IgD-negative memory B cell (primary cell): ENCODE measurements at regions not wholly inside any gene's neighbourhood (a gene's known extent, or its start where the extent isn't known, plus 50 kb on each side); places are given as distances from the start of the nearest gene placed in this dataset.
A peak's percentile ranks its signal among the peaks of the same experiment; 100 is the strongest.
"Not testable (repeated sequence)": the region's sequence is repeated elsewhere in the genome, so short reads cannot be mapped to it uniquely, and the experiment has no call there.

ENCODE experiments used
- H3K27ac Mint-ChIP-seq, 3 donors: one replicate each; pipeline ENCODE4 v1.8.0; 2020 to 2022; ENCODE audit warnings: mild to moderate bottlenecking in 3 of 3, mixed read lengths in 3 of 3, moderate library complexity in 1 of 3
- H3K27me3 Mint-ChIP-seq: one replicate; pipeline ENCODE4 v1.8.0; 2021; ENCODE audit warnings: mixed read lengths
- H3K36me3 Mint-ChIP-seq: one replicate; pipeline ENCODE4 v1.8.0; 2020; ENCODE audit warnings: mild to moderate bottlenecking, mixed read lengths
- H3K4me1 Mint-ChIP-seq, 3 donors: one replicate each; pipeline ENCODE4 v1.8.0; 2020 to 2022; ENCODE audit warnings: mixed read lengths in 3 of 3, mild to moderate bottlenecking in 1 of 3
- H3K4me3 Mint-ChIP-seq, 4 donors: one replicate each; pipeline ENCODE4 v1.8.0; 2020 to 2022; ENCODE audit warnings: mild to moderate bottlenecking in 4 of 4, mixed read lengths in 4 of 4, moderate library complexity in 3 of 4
- H3K9me3 Mint-ChIP-seq, 3 donors: one replicate each; pipeline ENCODE4 v1.8.0; 2020 to 2021; ENCODE audit warnings: mixed read lengths in 3 of 3, mild to moderate bottlenecking in 1 of 3

DNA sequence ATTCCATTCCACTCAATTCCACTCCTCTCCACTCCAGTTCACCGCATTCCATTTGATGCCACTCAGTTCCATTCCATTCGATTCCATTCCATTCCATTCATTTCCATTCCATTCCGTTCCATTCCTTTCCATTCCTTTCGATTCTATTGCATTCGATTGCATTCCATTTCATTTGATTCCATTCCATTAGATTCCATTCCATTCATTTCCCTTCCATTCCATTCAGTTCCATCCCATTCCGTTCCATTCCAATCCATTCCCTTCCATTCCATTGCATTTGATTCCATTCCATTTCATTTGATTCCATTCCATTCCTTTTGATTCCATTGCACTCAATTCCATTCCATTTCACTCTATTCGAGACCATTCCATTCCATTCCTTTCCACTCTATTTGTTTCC is 2572.7 kb upstream of the TPTE start:
- not testable (repeated sequence) for H3K4me3 Mint-ChIP-seq, H3K36me3 Mint-ChIP-seq, H3K27me3 Mint-ChIP-seq, H3K4me1 Mint-ChIP-seq, H3K27ac Mint-ChIP-seq
- peaks cover 66 to 94% (median 92%) of the 10 kb centered on the region in 3 donors for H3K9me3 Mint-ChIP-seq

- not testable (repeated sequence) for H3K36me3 Mint-ChIP-seq, H3K4me3 Mint-ChIP-seq, H3K27me3 Mint-ChIP-seq, H3K27ac Mint-ChIP-seq, H3K4me1 Mint-ChIP-seq
- peaks cover 72 to 95% (median 95%) of the 10 kb centered on the region in 3 donors for H3K9me3 Mint-ChIP-seq
Observed at GRCh38 chr21:7949882-7950281, 2571.5 kb upstream of the TPTE start.

GRCh38 chr21:7951854-7952519 is 2569.4 kb upstream of the TPTE start:
- peaks cover 0 to 5% (median 0%) of the 10 kb centered on the region in 3 donors for H3K4me1 Mint-ChIP-seq
- H3K36me3 Mint-ChIP-seq: peaks cover 3% of the 10 kb centered on the region
- no peaks in the 10 kb centered on the region for H3K27me3 Mint-ChIP-seq

GRCh38 chr21:7952648-7953047 is 2568.7 kb upstream of the TPTE start:
- peaks cover 0 to 8% (median 0%) of the 10 kb centered on the region in 3 donors for H3K4me1 Mint-ChIP-seq
- H3K27ac Mint-ChIP-seq: no peak overlapping the region

More at GRCh38 chr21:7951854-7952519, 2569.4 kb upstream of the TPTE start:
- H3K4me3 Mint-ChIP-seq: no peak overlapping the region
- no peak overlapping the region for H3K27ac Mint-ChIP-seq
- peaks cover 75 to 95% (median 88%) of the 10 kb centered on the region in 3 donors for H3K9me3 Mint-ChIP-seq

DNA sequence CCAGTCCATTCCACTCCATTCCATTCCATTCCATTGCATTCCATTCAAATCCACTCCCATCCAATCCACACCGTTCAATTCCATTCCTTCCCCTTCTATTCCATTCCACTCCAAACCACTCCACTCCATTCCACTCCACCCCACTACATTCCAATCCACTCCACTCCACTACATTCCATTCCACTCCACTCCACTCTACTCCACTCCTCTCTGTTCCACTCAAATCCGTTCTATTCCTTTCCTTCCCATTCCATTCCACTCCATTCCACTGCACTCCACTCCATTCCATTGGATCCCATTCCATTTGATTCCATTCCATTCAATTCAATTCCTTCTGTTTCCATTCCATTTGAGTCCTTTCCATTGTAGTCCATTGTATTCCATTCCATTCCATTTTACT is 2568.3 kb upstream of the TPTE start:
- H3K4me1 Mint-ChIP-seq: peaks cover 0 to 8% (median 0%) of the 10 kb centered on the region in 3 donors

More at GRCh38 chr21:7952648-7953047, 2568.7 kb upstream of the TPTE start:
- Mint-ChIP-seq H3K4me3 (no peak overlapping the region), H3K9me3 (peaks cover 72 to 95% (median 83%) of the 10 kb centered on the region in 3 donors), H3K27me3 (no peaks in the 10 kb centered on the region), H3K36me3 (peaks cover 3% of the 10 kb centered on the region)

GRCh38 chr21:7955358-7956073 is 2565.9 kb upstream of the TPTE start:
- H3K4me3 Mint-ChIP-seq, H3K27ac Mint-ChIP-seq, H3K36me3 Mint-ChIP-seq, H3K27me3 Mint-ChIP-seq, H3K4me1 Mint-ChIP-seq: not testable (repeated sequence)
- H3K9me3 Mint-ChIP-seq: peaks cover 62 to 79% (median 63%) of the 10 kb centered on the region in 3 donors

More for the DNA sequence above, 2568.3 kb upstream of the TPTE start:
- Mint-ChIP-seq H3K4me3 (no peak overlapping the region), H3K27me3 (no peaks in the 10 kb centered on the region), H3K9me3 (peaks cover 71 to 94% (median 84%) of the 10 kb centered on the region in 3 donors), H3K27ac (no peak overlapping the region), H3K36me3 (peaks cover 3% of the 10 kb centered on the region)

GRCh38 chr21:7956074-7956452 is 2565.3 kb upstream of the TPTE start:
- H3K9me3 Mint-ChIP-seq: peaks cover 58 to 75% (median 58%) of the 10 kb centered on the region in 3 donors
- not testable (repeated sequence) for H3K4me3 Mint-ChIP-seq, H3K27me3 Mint-ChIP-seq, H3K4me1 Mint-ChIP-seq, H3K36me3 Mint-ChIP-seq
- peak overlapping the region in 1 of 3 donors; percentile 9 for H3K27ac Mint-ChIP-seq

DNA sequence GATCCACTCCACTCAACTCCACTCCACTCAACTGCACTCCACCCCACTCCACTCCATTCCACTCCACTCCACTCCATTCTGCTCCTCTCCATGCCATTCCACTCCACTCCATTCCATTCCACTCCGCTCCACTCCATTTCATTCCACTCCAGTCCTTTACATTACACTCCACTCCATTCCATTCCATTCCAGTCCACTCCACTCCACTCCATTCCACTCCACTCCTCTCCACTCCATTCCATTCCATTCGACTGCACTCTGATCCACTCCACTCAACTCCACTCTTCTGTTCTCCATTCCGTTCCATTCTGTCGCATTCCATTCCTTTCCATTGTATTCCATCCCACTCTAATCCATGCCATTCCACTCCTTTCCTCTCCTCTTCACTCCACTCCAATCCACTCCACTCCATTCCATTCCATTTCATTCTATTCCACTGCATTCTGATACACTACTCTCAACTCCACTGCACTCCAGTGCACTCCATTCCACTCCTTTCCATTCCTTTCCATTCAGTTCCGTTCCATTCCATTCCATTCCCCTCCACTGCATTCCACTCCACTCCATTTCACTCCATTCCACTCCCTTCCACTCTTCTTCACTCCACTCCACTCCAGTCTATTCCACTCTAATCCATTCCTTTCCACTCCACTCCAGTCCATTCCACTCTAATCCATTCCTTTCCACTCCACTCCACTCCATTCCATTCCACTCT is 2564.2 kb upstream of the TPTE start:
- H3K4me1 Mint-ChIP-seq, H3K27me3 Mint-ChIP-seq, H3K36me3 Mint-ChIP-seq, H3K4me3 Mint-ChIP-seq: not testable (repeated sequence)
- H3K27ac Mint-ChIP-seq: peak overlapping the region in 1 of 3 donors; percentile 9
- peaks cover 47 to 68% (median 48%) of the 10 kb centered on the region in 3 donors for H3K9me3 Mint-ChIP-seq

- H3K27ac Mint-ChIP-seq: no peak overlapping the region
Observed at GRCh38 chr21:7957713-7958064, 2563.7 kb upstream of the TPTE start.

More at GRCh38 chr21:7957713-7958064, 2563.7 kb upstream of the TPTE start:
- H3K36me3 Mint-ChIP-seq: no peaks in the 10 kb centered on the region
- H3K9me3 Mint-ChIP-seq: peaks cover 41 to 67% (median 44%) of the 10 kb centered on the region in 3 donors
- peaks cover 0 to 5% (median 0%) of the 10 kb centered on the region in 3 donors for H3K4me1 Mint-ChIP-seq
- no peaks in the 10 kb centered on the region for H3K27me3 Mint-ChIP-seq
- peak overlapping the region in 1 of 4 donors; percentile 2 for H3K4me3 Mint-ChIP-seq
